Lower leg skin (tissue), 4 donors: ENCODE measurements at regions not wholly inside any gene's neighbourhood (a gene's known extent, or its start where the extent isn't known, plus 50 kb on each side); places are given as distances from the start of the nearest gene placed in this dataset.

ENCODE experiments used
- DNase-seq, 2 donors: peaks; one replicate each; pipeline ENCODE4 v3.0.0-alpha.2; 2019; ENCODE audit warnings: low spot score in 2 of 2
- H3K4me3 ChIP-seq: fragments of 200-600 bp; sonication (generic); 2 replicates; pipeline ENCODE4 v1.5.1; 2017; ENCODE audit warnings: mild to moderate bottlenecking, low read depth; ENCODE audit not compliant: poor library complexity, severe bottlenecking
- POLR2A ChIP-seq, 2 donors: fragments of 450-650 bp; IDR thresholded peaks; one replicate each; pipeline ENCODE4 v1.6.1; 2016 to 2017; ENCODE audit warnings: antibody characterized with exemption in 2 of 2, mild to moderate bottlenecking in 1 of 2, moderate library complexity in 1 of 2
- WGBS, 2 donors: methylation state at CpG; one replicate each; pipeline ENCODE4 v1.1.5; 2018; 5-methylcytosine and 5-hydroxymethylcytosine counted together
- intact Hi-C: fragments of 100-400 bp; cut with DNase I; formaldehyde crosslinking; loops from one replicate; pipeline ENCODE4 v1.15.0; 2023; ENCODE audit warnings: low total_unique reads
- TF ChIP-seq, protein P1 (sequence below), 3 donors: fragments of 450-650 bp; IDR thresholded peaks; one replicate each; pipeline ENCODE4 v1.5.1; 2016; ENCODE audit warnings: antibody characterized with exemption in 3 of 3, mild to moderate bottlenecking in 3 of 3, moderate library complexity in 2 of 3

DNA sequence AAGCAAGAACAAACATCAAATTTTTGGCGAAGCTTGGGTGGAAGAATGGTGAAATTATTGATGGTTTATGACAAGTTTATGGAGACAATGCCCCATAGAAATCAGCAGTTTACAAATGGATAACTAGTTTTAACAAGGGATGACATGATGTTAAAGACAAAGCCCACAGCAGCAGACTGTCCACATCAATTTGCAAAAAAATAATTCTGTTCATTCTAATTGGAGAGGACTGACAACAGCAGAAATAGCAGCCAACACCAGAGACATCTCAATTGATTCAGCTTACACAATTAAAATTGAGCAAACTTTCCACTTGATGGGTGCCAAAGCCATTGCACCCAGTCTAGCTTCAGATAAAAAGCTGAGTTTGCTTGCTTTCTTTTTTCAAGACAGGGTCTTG, 82.7 kb upstream of the STK32A start:
- no peak for DNase-seq
- 57 to 75% methylated on average over 1 of the region's 1 CpG for WGBS, 2 donors
- H3K4me3 ChIP-seq: no peak overlapping the region
- intact Hi-C loops: no loop called here
- TF ChIP-seq, protein P1, sequence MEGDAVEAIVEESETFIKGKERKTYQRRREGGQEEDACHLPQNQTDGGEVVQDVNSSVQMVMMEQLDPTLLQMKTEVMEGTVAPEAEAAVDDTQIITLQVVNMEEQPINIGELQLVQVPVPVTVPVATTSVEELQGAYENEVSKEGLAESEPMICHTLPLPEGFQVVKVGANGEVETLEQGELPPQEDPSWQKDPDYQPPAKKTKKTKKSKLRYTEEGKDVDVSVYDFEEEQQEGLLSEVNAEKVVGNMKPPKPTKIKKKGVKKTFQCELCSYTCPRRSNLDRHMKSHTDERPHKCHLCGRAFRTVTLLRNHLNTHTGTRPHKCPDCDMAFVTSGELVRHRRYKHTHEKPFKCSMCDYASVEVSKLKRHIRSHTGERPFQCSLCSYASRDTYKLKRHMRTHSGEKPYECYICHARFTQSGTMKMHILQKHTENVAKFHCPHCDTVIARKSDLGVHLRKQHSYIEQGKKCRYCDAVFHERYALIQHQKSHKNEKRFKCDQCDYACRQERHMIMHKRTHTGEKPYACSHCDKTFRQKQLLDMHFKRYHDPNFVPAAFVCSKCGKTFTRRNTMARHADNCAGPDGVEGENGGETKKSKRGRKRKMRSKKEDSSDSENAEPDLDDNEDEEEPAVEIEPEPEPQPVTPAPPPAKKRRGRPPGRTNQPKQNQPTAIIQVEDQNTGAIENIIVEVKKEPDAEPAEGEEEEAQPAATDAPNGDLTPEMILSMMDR (IDR thresholded peaks at IDR 0.05): no peak
- no peak for TF ChIP-seq POLR2A (IDR thresholded peaks at IDR 0.05)

DNA sequence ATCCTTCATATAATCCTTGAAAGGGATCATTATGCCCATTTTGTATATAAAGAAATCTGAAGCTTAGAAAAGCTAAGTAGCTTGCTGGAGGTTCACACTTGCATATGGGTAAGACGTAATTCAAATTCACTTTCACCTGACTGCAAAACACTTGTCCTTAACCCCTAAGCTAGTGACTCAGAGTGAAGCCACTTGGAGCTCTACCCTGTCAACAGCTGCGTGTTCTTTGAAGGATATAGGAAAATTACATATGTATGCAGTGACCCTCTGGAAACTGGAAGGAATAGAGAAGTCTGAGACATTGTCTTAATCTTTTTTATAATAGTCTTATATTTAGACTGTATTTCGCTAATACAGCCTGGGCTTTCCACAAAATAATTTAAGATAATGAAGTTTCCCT, 80.0 kb upstream of the STK32A start:
- WGBS, 2 donors: 79 to 84% methylated on average over 3 of the region's 3 CpGs
- intact Hi-C loops: no loop called here
- no peak for DNase-seq
- TF ChIP-seq, protein P1 (IDR thresholded peaks at IDR 0.05): no peak
- TF ChIP-seq POLR2A (IDR thresholded peaks at IDR 0.05): no peak
- H3K4me3 ChIP-seq: no peak overlapping the region

DNA sequence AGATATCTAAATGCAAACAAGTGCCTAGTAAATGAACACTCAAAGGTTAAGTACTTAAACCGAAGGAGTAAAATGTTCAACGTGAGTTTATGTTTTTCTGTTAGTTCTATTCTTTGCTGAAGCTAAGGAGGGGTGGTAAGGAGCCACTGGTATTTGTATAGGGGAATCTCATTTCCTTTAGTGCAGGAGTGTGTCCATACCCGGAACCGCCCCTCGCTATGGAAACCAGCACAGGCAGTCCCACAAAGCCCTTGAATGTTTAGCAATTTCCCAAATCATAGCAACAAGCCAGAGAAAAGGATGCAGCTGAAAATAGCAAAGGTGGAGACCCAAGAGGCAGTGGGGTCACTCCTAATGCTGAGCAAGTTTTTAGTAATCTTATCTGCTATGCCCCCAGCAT, 78.8 kb upstream of the STK32A start:
- WGBS, 2 donors: 82 to 85% methylated on average over 5 of the region's 5 CpGs
- DNase-seq: no peak
- intact Hi-C loops: no loop called here
- TF ChIP-seq POLR2A (IDR thresholded peaks at IDR 0.05): no peak
- TF ChIP-seq, protein P1 (IDR thresholded peaks at IDR 0.05): no peak
- no peak overlapping the region for H3K4me3 ChIP-seq

DNA sequence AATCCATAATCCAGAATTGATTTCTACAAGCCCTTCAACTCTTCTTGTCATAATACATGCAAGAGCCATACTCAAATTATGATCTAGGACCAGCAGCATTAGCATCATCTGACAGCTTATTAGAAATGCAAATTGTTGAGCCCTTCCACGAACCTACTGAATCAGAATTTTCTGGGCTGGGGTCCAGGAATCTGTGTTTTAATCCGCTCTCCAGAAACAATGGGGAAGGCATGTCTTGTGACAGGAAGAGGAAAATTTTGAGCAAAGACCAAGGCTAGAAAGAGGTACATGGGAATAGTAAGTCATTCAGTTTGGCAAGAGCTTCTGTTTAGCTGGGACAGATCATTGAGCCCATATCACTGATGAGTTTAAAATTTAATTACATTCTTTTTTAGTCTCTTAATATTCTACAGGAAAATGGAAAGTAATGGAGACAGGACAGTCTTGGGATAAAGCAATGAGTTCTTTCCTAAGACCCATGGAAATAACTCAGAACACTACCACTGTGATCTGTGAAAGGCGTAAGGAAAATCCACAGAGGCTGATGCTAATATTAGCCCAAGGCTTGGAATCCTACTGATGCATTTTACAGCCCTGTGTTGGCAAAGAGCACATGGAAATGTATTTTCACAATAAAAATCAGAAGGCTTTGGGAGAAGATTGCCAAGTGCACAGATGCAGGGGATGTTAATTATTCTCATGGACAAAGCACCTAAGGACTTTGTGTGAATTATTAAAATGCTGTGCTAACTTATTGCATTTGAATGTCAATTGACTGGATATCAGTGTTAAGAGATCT, 73.7 kb upstream of the STK32A start:
- H3K4me3 ChIP-seq: no peak overlapping the region
- DNase-seq: no peak
- intact Hi-C loops: no loop called here
- 24 to 37% methylated on average over 3 of the region's 3 CpGs for WGBS, 2 donors
- TF ChIP-seq POLR2A (IDR thresholded peaks at IDR 0.05): no peak
- TF ChIP-seq, protein P1 (IDR thresholded peaks at IDR 0.05): no peak

DNA sequence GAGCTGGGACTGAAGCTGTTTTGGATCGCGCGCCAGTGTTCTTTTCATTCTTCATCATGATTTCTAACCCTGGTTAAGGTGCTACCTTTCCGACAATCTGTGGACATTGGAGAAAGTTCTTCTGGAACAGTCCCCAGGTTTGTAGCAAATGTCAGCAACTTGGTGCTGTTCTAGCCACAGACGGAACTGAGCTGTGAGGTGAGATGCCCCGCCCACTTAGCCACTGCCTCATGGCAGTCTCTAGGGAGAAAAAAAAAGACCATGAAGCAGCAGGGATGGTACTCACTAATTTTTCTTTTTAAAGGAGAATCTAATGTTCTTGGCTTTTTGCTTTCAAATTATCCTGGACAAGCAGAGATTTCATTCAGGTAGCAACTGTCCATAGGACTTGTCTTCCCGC, 72.1 kb upstream of the STK32A start:
- H3K4me3 ChIP-seq: no peak overlapping the region
- TF ChIP-seq, protein P1 (IDR thresholded peaks at IDR 0.05): no peak
- no peak for TF ChIP-seq POLR2A (IDR thresholded peaks at IDR 0.05)
- 84 to 87% methylated on average over 7 of the region's 7 CpGs for WGBS, 2 donors
- intact Hi-C loops: no loop called here
- DNase-seq: no peak

DNA sequence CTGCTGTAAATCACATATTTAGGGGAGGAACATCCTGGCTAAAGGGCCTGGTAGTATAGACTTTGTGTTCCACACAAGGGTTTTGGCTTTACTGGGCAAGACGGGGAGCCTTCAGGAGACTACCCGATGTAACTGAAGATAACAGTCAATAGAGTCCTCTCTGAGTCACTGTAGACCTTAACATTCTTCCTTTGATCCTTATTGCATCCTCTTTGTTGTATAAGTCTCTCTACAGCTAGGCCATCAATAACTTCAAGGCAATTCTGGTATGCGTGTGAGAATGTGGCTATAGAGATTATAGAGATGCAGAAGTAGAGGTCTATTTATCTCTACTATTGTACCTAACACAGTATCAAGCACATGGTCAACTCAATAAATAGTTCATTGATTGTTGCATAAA, 67.3 kb upstream of the STK32A start:
- intact Hi-C loops: no loop called here
- H3K4me3 ChIP-seq: no peak overlapping the region
- TF ChIP-seq, protein P1 (IDR thresholded peaks at IDR 0.05): no peak
- no peak for TF ChIP-seq POLR2A (IDR thresholded peaks at IDR 0.05)
- WGBS, 2 donors: 63 to 69% methylated on average over 3 of the region's 3 CpGs
- no peak for DNase-seq
